A549 (cell line): ENCODE measurements at regions not wholly inside any gene's neighbourhood (a gene's known extent, or its start where the extent isn't known, plus 50 kb on each side); places are given as distances from the start of the nearest gene placed in this dataset.

Experiments
- CEBPB ChIP-seq, 2 experiments: fragments of >200 bp in 1 of 2; sonication (Bioruptor Twin) in 1 of 2; formaldehyde crosslinking in 1 of 2; IDR thresholded peaks; 2 replicates each; pipeline ENCODE4 v1.6.1; 2012 to 2016
- GATA3 ChIP-seq: IDR thresholded peaks from 2 replicates; pipeline ENCODE4 v1.6.1; 2012; ENCODE audit warnings: borderline replicate concordance
- MAFK ChIP-seq: fragments of 450-650 bp; IDR thresholded peaks from 2 replicates; pipeline ENCODE4 v1.6.1; 2014; ENCODE audit not compliant: partially characterized antibody
- MYC ChIP-seq: IDR thresholded peaks from 2 replicates; pipeline ENCODE4 v1.6.1; 2012; ENCODE audit warnings: mild to moderate bottlenecking, inconsistent platforms, low read length, improper control_type of control experiment, borderline replicate concordance
- POLR2A ChIP-seq: IDR thresholded peaks from 2 replicates; pipeline ENCODE4 v1.6.1; 2012; ENCODE audit warnings: mild to moderate bottlenecking, low read length
- POLR2AphosphoS2 ChIP-seq: conservative IDR thresholded peaks from 2 replicates; pipeline ENCODE4 v1.6.1; 2012; ENCODE audit warnings: low read length, improper control_type of control experiment, inconsistent platforms
- RAD21 ChIP-seq, 2 experiments: fragments of >200 bp in 1 of 2; sonication (Bioruptor Twin) in 1 of 2; formaldehyde crosslinking in 1 of 2; IDR thresholded peaks in 1 of 2; conservative IDR thresholded peaks in 1 of 2; 2 replicates in 1 of 2; 3 replicates in 1 of 2; pipeline ENCODE4 v1.6.1; 2012 to 2018; ENCODE audit warnings: inconsistent platforms in 1 of 2
- TF ChIP-seq, protein P1 (sequence below): fragments of >200 bp; sonication (Bioruptor Twin); formaldehyde crosslinking; IDR thresholded peaks from 3 replicates; pipeline ENCODE4 v1.5.1; 2016

DNA sequence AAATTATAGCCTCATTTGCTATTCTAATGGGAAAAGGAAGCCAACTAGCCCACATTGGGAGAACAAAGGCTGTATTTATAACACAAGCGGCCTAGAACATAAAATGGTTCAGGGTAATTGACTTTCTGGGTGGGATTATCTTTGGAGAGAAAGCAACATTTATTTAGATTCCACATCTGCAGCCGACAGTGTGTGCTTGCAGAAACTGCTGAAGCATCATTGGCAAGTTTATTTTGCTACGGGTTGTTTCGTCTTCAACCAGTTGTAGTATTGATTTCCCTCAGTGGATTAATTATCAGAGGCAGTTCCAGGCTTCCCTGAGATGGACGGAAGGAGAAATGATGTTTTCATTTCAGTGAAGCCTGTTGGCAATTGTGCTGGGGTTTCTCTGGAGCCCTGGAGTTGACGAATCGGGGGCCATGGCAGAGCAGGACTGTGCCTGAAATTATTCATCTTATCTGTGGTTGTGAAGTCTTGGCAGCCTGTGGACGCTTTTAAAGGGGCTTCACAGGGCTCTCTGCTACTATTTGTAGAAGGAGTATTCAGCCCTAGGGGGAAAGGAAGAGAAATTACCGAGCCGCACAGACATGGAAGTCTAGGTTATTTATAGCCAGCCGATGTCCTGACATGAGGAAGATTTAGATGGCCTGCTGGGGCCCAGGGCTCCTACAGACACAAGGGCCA lies 290.6 kb upstream of the IRX4 start:
- no peak for TF ChIP-seq MAFK
- TF ChIP-seq, protein P1, sequence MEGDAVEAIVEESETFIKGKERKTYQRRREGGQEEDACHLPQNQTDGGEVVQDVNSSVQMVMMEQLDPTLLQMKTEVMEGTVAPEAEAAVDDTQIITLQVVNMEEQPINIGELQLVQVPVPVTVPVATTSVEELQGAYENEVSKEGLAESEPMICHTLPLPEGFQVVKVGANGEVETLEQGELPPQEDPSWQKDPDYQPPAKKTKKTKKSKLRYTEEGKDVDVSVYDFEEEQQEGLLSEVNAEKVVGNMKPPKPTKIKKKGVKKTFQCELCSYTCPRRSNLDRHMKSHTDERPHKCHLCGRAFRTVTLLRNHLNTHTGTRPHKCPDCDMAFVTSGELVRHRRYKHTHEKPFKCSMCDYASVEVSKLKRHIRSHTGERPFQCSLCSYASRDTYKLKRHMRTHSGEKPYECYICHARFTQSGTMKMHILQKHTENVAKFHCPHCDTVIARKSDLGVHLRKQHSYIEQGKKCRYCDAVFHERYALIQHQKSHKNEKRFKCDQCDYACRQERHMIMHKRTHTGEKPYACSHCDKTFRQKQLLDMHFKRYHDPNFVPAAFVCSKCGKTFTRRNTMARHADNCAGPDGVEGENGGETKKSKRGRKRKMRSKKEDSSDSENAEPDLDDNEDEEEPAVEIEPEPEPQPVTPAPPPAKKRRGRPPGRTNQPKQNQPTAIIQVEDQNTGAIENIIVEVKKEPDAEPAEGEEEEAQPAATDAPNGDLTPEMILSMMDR = no peak
- TF ChIP-seq POLR2A = no peak
- TF ChIP-seq MYC = no peak
- TF ChIP-seq RAD21 (conservative IDR thresholded peaks at IDR 0.05 in 1 of 2, IDR thresholded peaks at IDR 0.05 in 1 of 2) = no peak
- no peak for TF ChIP-seq GATA3
- TF ChIP-seq POLR2AphosphoS2 = no peak
- no peak for TF ChIP-seq CEBPB (IDR thresholded peaks at IDR 0.05)
